Natural killer cell (primary cell): ENCODE measurements at regions not wholly inside any gene's neighbourhood (a gene's known extent, or its start where the extent isn't known, plus 50 kb on each side); places are given as distances from the start of the nearest gene placed in this dataset.

Experiments used
- ATAC-seq, 3 donors: fragments of 150-1000 bp in 2 of 3; fragments of 200-7000 bp in 1 of 3; cut with Tn5 transposase; 1 replicate in 1 of 3; 2 replicates in 2 of 3; pipeline ENCODE4 v1.10.0; 2021; ENCODE audit warnings: mild to moderate bottlenecking in 2 of 3, moderate library complexity in 2 of 3
- DNase-seq, 2 donors: peaks; one replicate each; pipeline versions ENCODE4 v3.0.0 to v3.0.0-alpha.2; 2013 to 2021; ENCODE audit warnings: mixed read lengths in 1 of 2
- H3K27ac ChIP-seq: one replicate; pipeline ENCODE4 v1.5.1; 2013; ENCODE audit warnings: mild to moderate bottlenecking, low read length
- H3K27me3 ChIP-seq: one replicate; pipeline ENCODE4 v1.6.1; 2013; ENCODE audit warnings: low read length; ENCODE audit not compliant: control insufficient read depth, insufficient read depth
- H3K36me3 ChIP-seq: one replicate; pipeline ENCODE4 v1.6.1; 2013; ENCODE audit warnings: low read length; ENCODE audit not compliant: control insufficient read depth, insufficient read depth
- H3K4me1 ChIP-seq: one replicate; pipeline ENCODE4 v1.6.1; 2013; ENCODE audit warnings: low read length; ENCODE audit not compliant: control insufficient read depth, insufficient read depth
- H3K4me3 ChIP-seq: one replicate; pipeline ENCODE4 v1.5.1; 2013; ENCODE audit warnings: low read length
- H3K9me3 ChIP-seq: one replicate; pipeline ENCODE4 v1.6.1; 2013; ENCODE audit warnings: low read length; ENCODE audit not compliant: control insufficient read depth, insufficient read depth
- H3K27ac Mint-ChIP-seq, 2 donors: one replicate each; pipeline ENCODE4 v1.8.0; 2022; ENCODE audit warnings: mild to moderate bottlenecking in 2 of 2, mixed read lengths in 2 of 2, moderate library complexity in 1 of 2
- H3K27me3 Mint-ChIP-seq, 2 donors: one replicate each; pipeline ENCODE4 v1.8.0; 2022; ENCODE audit warnings: low read depth in 2 of 2, mixed read lengths in 2 of 2
- H3K36me3 Mint-ChIP-seq: one replicate; pipeline ENCODE4 v1.8.0; 2022; ENCODE audit warnings: mixed read lengths
- H3K4me1 Mint-ChIP-seq, 2 donors: one replicate each; pipeline ENCODE4 v1.8.0; 2022; ENCODE audit warnings: mixed read lengths in 2 of 2
- H3K4me3 Mint-ChIP-seq: one replicate; pipeline ENCODE4 v1.8.0; 2022; ENCODE audit warnings: mild to moderate bottlenecking, moderate library complexity, mixed read lengths
- H3K9me3 Mint-ChIP-seq, 2 donors: one replicate each; pipeline ENCODE4 v1.8.0; 2022; ENCODE audit warnings: mixed read lengths in 2 of 2
- CTCF ChIP-seq: fragments of 200-600 bp; IDR thresholded peaks from one replicate; pipeline ENCODE4 v1.8.0; 2022; ENCODE audit warnings: antibody characterized with exemption
- WGBS: methylation state at CpG from one replicate; pipeline ENCODE4 v1.1.7; 2013; ENCODE audit warnings: missing lambda C conversion rate; ENCODE audit not compliant: insufficient coverage; 5-methylcytosine and 5-hydroxymethylcytosine counted together
- intact Hi-C: fragments of 100-400 bp; cut with micrococcal nuclease; formaldehyde crosslinking; loops from one replicate; pipeline ENCODE4 v1.14.2; 2022

- Histone ChIP-seq H3K4me3 (no peak overlapping the region), H3K4me1 (peaks cover 12% of the 10 kb centered on the region), H3K27me3 (no peaks in the 10 kb centered on the region), H3K27ac (no peak overlapping the region), H3K36me3 (no peaks in the 10 kb centered on the region), H3K9me3 (no peaks in the 10 kb centered on the region)
- H3K27me3 Mint-ChIP-seq, result no peaks in the 10 kb centered on the region
- peak overlapping the region; percentile 65 for H3K4me3 Mint-ChIP-seq
- intact Hi-C loops, result no loop called here
- no peaks in the 10 kb centered on the region for H3K36me3 Mint-ChIP-seq
- 48% methylated on average over 2 of the region's 2 CpGs for WGBS
- H3K9me3 Mint-ChIP-seq, result no peaks in the 10 kb centered on the region
- no peak for DNase-seq
- peak overlapping the region; percentile 44 to 71 for H3K27ac Mint-ChIP-seq
- no peak for TF ChIP-seq CTCF
- no peak for ATAC-seq
- H3K4me1 Mint-ChIP-seq, result peaks cover 36 to 39% of the 10 kb centered on the region in 2 donors
Observed at GRCh38 chr1:221810406-221810805, 68.5 kb upstream of the DUSP10 start.

GRCh38 chr1:221809091-221810029, 67.5 kb upstream of the DUSP10 start:
- Mint-ChIP-seq H3K9me3 (no peaks in the 10 kb centered on the region), H3K27ac (peak overlapping the region; percentile 44 to 71), H3K27me3 (no peaks in the 10 kb centered on the region), H3K36me3 (no peaks in the 10 kb centered on the region), H3K4me1 (peaks cover 35 to 36% of the 10 kb centered on the region in 2 donors), H3K4me3 (peak overlapping the region; percentile 2)
- peak in 1 of 2 donors; percentile 45 for DNase-seq
- peaks cover 12% of the 10 kb centered on the region for H3K4me1 ChIP-seq
- H3K27ac ChIP-seq, result no peak overlapping the region
- no peaks in the 10 kb centered on the region for H3K27me3 ChIP-seq
- intact Hi-C loops, result loop anchor here (1.0 to 2.0 kb wide), 2 partner anchors 15 to 20 kb away; no protein-coding TSS in a partner anchor
- no peak for TF ChIP-seq CTCF
- H3K4me3 ChIP-seq, result no peak overlapping the region
- no peaks in the 10 kb centered on the region for H3K36me3 ChIP-seq
- 10% methylated on average over 11 of the region's 12 CpGs for WGBS
- ATAC-seq, result peak; percentile 73 to 88 (median 88)
- H3K9me3 ChIP-seq, result no peaks in the 10 kb centered on the region

- H3K4me3 ChIP-seq, result no peak overlapping the region
- TF ChIP-seq CTCF, result no peak
- H3K4me1 ChIP-seq, result peaks cover 12% of the 10 kb centered on the region
- no peaks in the 10 kb centered on the region for H3K27me3 Mint-ChIP-seq
- peaks cover 35 to 40% of the 10 kb centered on the region in 2 donors for H3K4me1 Mint-ChIP-seq
- no peak for ATAC-seq
- H3K36me3 Mint-ChIP-seq, result no peaks in the 10 kb centered on the region
- no peaks in the 10 kb centered on the region for H3K9me3 ChIP-seq
- H3K36me3 ChIP-seq, result no peaks in the 10 kb centered on the region
- H3K9me3 Mint-ChIP-seq, result no peaks in the 10 kb centered on the region
- H3K27ac Mint-ChIP-seq, result peak overlapping the region in 1 of 2 donors; percentile 26
- no peak overlapping the region for H3K27ac ChIP-seq
- H3K27me3 ChIP-seq, result no peaks in the 10 kb centered on the region
- DNase-seq, result no peak
- no peak overlapping the region for H3K4me3 Mint-ChIP-seq
- intact Hi-C loops, result no loop called here
Observed at GRCh38 chr1:221806984-221807383, 65.1 kb upstream of the DUSP10 start.
